GM18502 (cell line): ENCODE measurements at regions not wholly inside any gene's neighbourhood (a gene's known extent, or its start where the extent isn't known, plus 50 kb on each side); places are given as distances from the start of the nearest gene placed in this dataset.
"Not testable (repeated sequence)": the region's sequence is repeated elsewhere in the genome, so short reads cannot be mapped to it uniquely, and the experiment has no call there.

Experiments
- ATAC-seq: cut with Tn5 transposase; IDR thresholded peaks from one replicate; pipeline ENCODE4 v1.9.1; 2021; ENCODE audit warnings: mild to moderate bottlenecking; ENCODE audit not compliant: unreplicated experiment, poor library complexity

DNA sequence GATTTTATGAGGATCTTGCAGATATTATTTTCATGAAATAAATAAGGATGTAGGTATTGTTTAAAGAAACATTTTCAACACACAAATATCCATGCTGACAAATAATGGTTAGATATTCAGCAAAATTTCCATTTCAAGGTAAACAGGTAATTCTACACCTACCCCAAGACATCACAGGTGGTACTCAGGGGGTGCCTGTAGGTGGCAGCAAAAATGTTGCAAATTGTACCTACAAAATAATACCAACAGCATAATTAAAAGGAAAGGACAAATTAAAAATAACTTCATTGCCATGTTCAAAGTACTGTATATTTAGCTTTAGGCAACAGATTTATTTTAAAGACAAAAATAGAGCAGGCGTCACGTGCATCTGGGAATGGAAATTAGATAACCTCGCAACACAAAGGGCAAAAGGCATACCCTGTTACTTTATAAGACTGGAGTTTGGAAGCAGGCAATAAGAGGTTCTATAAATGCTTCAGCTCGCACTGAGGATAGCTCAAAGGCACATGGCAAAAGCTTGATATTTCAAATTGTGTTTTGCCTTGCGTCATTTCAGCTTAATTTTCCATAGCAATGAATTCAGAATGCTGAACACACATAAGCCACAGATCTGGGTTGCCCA lies 630.5 kb downstream of the TDRD15 start:
- ATAC-seq = no peak

GRCh38 chr2:21757805-21758430 lies 634.1 kb downstream of the TDRD15 start:
- ATAC-seq = no peak

DNA sequence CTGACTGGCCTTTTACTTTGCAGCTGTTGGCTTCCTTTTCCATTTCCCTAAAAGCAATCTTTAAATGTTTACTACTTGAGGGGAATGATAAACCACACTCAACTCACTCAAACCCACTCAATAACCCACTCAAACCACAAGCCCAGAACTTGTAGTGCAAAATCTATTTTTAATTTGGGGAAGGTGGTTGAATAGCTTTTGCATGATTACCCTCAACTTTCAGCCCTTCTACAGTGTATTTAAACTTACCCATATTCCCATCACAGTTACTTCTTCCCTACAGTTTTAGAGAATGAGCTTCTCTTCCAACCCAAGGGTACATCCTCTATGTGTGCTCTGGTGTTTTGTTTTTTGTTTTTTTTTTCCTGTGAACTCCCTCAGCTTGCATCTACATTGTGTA lies 636.1 kb downstream of the TDRD15 start:
- ATAC-seq = no peak

- ATAC-seq = no peak
Measured at GRCh38 chr2:21761361-21761760, 637.6 kb downstream of the TDRD15 start.

DNA sequence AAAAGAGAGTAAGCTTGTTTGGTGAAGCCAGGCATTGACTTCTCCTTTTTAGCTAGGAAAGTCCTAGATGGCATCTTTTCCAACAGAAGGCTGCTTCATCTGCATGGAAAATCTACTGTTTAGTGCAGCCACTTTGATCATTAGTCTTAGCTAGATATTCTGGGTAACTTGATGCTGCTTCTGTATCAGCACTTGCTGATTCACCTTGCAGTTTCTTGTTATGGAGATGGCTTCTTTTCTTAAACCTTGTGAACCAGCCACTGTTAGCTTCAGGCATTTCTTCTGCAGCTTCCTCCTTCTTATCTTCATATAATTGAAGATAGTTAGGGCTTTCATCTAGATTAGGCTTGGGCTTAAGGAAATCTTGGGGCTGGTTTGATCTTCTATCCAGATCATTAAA lies 639.7 kb downstream of the TDRD15 start:
- ATAC-seq = no peak

GRCh38 chr2:21770787-21771186 lies 647.0 kb downstream of the TDRD15 start:
- ATAC-seq = no peak

DNA sequence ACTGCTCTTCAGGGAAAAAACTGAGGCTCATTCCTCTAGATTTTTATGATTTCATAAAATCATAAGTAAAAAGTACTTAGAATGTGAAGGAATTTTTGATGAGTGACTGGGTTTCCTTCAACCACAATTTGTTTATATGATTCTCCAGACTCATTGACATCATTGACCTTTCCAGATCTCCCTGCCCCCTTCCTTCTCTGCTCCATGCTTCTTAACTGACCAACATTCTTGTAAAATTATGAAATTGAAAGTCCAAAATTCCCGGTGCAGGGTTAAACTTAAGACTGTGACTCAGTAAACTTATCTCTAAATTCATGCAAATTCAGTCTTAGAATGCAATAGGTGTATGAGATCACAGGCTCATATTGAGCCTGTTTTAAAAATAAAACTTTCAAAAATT lies 648.9 kb downstream of the TDRD15 start:
- ATAC-seq = no peak

DNA sequence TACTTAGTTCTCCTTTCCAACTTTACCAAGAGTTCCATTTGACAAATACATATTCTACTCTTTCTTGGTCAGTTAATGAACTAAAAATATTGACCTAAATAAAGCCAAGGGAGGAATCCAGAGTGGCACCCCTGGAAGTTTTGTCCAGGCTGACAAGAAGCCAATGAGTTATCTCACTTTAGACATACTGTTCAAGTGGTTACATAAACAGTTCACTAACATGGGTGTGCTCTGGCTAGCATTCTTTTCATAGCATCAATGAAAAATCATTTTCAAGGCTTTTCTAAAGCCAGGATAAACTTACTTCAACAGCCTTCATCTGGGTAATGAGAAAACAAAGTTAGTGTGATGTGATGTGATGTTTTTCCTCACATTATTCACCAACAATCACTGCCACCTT lies 649.4 kb downstream of the TDRD15 start:
- ATAC-seq = no peak

DNA sequence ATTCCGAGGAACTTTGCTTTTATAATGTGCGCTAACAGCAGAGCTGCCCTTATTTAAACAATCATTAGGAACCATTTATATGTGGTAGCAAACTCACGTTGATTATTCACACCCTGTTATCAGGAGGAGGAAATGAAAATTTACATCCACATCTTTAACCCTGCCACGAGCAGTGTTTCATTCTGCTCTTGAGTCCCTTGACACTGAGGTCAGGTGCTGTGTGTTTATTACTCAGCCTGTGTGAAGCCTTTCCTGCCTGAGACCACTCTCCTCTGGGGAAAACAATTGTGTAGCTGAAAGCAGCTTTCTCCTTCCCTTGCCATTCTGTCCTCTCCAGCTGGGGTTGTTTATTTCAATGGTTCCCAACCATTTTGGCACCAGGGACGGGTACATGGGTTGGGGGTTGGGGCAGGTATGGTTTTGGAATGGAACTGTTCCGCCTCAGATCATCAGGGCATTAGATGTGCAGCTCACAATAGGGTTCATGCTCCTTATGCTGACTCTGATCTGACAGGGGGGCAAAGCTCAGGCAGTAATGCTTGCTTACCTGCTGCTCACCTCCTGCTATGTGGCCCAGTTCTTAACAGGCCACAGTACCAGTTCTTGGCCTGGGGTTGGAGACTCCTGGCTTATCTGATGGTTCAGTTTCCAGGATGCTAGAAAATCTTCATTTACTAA lies 651.1 kb downstream of the TDRD15 start:
- ATAC-seq = no peak

DNA sequence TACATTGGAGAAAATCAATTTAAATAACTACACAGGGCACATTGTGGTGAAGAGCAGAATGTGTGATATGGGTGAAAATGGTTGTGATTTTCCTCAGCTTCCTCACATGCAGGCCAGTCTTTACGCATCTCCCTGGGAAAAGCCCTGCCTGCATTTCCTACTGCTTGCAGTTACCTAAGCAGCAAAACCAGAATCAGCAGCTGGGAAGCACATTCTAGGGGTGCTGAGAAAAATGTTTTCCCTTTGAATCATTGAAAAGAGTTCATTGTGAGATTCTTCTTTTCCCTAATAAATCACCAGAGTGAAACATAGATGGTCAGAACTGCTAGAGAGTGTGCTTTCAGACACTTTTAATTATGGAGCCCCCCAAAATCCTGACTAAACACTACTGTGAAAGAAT lies 656.0 kb downstream of the TDRD15 start:
- ATAC-seq = no peak

DNA sequence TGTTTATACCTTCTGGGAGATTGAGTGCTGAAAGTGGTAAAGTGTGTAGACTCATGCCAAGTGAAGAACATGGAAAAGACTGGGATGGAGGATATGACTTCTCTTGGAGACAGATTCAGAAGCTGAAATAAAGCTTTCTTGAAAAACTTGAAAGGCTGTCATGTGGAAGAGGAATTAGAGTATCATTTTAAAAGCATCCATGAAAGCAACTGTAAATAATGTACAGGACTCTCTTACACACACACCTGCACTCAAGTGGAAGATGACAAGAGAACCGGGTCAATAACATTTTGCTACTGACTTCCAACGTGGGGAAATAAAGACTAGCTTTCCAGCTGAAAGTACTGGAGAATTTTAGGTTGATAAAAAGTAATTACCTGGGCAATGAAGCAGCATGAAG lies 658.2 kb downstream of the TDRD15 start:
- ATAC-seq = no peak

GRCh38 chr2:21782866-21783265 lies 659.1 kb downstream of the TDRD15 start:
- no peak for ATAC-seq

DNA sequence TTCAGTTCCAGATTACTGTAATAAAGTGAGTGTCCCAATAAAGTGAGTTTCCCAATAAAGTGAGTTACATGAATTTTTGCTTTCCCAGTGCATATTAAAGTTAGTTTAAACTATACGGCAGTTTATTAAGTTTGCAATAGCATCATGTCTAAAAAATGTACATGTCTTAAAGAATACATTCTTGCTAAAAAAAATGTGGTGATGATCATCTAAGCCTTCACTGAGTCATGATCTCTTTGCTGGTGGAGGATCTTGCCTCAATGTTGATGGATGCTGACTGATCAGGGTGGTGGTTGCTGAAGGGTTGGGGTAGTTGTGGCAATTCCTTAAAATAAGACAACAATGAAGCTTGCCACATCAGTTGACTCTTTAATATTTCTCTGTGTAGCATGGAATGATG lies 664.2 kb downstream of the TDRD15 start:
- no peak for ATAC-seq

GRCh38 chr2:21790311-21790710 lies 666.5 kb downstream of the TDRD15 start:
- not testable (repeated sequence) for ATAC-seq

- no peak for ATAC-seq
Measured at GRCh38 chr2:21792571-21792970, 668.8 kb downstream of the TDRD15 start.

GRCh38 chr2:21793461-21793860 lies 669.7 kb downstream of the TDRD15 start:
- no peak for ATAC-seq

DNA sequence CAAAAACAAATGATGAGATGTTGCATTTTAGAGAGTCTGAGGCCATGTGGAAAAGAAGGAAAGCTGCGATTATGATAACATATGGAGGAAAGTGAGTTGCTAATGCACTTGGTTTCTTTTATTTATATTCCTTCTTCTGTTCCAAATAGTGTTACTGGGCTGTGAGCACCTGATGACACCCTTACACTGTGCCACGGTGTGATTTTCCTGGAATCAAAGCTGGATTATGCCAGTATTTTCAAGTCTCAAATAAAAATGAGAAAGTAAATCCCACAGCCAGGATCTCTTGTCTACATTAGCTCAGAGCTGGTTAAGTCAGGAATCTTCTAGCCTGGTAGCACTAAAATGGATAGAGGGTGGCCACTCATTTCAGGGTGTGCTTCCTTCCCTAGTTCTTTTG lies 670.8 kb downstream of the TDRD15 start:
- ATAC-seq = no peak

- ATAC-seq = no peak
Measured at GRCh38 chr2:21800356-21800755, 676.6 kb downstream of the TDRD15 start.

- ATAC-seq = no peak
Measured at GRCh38 chr2:21803550-21803949, 679.8 kb downstream of the TDRD15 start.

DNA sequence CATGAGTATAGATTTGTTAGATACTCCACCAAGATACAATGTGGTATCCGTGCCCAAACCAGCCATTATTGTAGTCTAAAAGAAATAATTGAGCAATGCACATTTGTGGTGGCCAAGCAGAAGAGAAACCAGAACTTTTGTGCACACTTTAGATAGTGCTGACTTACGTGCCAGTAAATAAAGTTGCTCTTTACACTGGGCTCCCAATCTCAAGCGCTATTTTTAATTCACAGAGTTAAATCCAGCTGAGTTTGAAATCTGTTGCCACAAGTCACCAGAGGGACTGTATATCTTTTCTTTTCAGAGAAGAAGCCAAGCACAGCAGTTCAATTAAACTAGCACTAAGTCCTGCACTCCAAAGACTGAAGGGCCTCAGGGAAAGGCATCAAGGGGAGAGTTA lies 680.4 kb downstream of the TDRD15 start:
- ATAC-seq = no peak

- ATAC-seq = no peak
Measured at GRCh38 chr2:21811541-21811940, 687.8 kb downstream of the TDRD15 start.

DNA sequence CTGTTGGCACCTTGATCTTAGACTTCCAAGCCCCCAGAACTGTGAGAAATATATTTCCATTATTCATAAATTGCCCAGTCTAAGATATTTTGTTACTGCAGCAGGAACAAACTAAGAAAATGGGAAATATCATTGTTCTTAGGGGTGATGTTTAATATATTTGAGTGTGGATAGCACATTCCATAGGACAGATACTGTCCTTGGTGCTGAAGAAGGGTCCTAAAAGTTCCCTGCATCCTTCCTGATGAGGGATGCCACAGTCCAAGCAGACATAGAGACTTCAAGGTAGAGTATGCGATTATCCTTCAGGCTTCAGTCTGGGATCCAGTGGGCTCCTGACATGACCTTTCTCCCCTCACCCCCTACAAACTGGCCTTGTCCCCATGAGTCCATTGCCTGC lies 689.0 kb downstream of the TDRD15 start:
- ATAC-seq = no peak
